ENCODE measurements at regions not wholly inside any gene's neighbourhood (a gene's known extent, or its start where the extent isn't known, plus 50 kb on each side); places are given as distances from the start of the nearest gene placed in this dataset.

GRCh38 chr7:108735814-108736213 is 166.1 kb downstream of the DNAJB9 start:
- no peak overlapping the region for H3K4me2 ChIP-seq (ENCODE audit: low read length)
- no peak overlapping the region for H3K4me3 ChIP-seq (ENCODE audit: low read length)
- H3K9ac ChIP-seq (ENCODE audit: low read length) = no peak overlapping the region
- no peaks in the 10 kb centered on the region for H3F3A ChIP-seq (ENCODE audit: low read length, unreplicated experiment)
- ChIA-PET POLR2A (ENCODE audit: unreplicated experiment) (no interaction called here), CTCF (no interaction called here)
- DNase-seq (no peak), ATAC-seq (no peak)
- intact Hi-C loops (cut with micrococcal nuclease) = no loop called here
- TF ChIP-seq EZH2phosphoT487 (IDR thresholded peaks at IDR 0.05; ENCODE audit: borderline replicate concordance, low read length) = no peak
- TF ChIP-seq CTCF (conservative IDR thresholded peaks at IDR 0.05; ENCODE audit: low read depth, low read length) = no peak
- no peak for TF ChIP-seq EZH2 (IDR thresholded peaks at IDR 0.05; ENCODE audit: low read length, unreplicated experiment)
- BruUV-seq (replicated peaks) = no TSS peak
- H3K4me1 ChIP-seq (ENCODE audit: insufficient read depth, low read length) = no peaks in the 10 kb centered on the region
- H4K20me1 ChIP-seq (ENCODE audit: low read length) = no peaks in the 10 kb centered on the region
- no peaks in the 10 kb centered on the region for H3K9me3 ChIP-seq (ENCODE audit: low read length)
- H3K27ac ChIP-seq (ENCODE audit: low read length) = no peak overlapping the region
- H3K9me2 ChIP-seq (replicated peaks; ENCODE audit: low read length) = no peaks in the 10 kb centered on the region
- no peak overlapping the region for H2AFZ ChIP-seq (ENCODE audit: low read length)
- H3K79me2 ChIP-seq (ENCODE audit: low read length) = no peaks in the 10 kb centered on the region
- no peaks in the 10 kb centered on the region for H3K36me3 ChIP-seq (ENCODE audit: low read depth, low read length)
- H3K27me3 ChIP-seq (ENCODE audit: low read length) = peaks cover 6% of the 10 kb centered on the region; the same call in 1 of the 2 replicates

- TF ChIP-seq CTCF (conservative IDR thresholded peaks at IDR 0.05; ENCODE audit: low read depth, low read length) (no peak), EZH2 (IDR thresholded peaks at IDR 0.05; ENCODE audit: low read length, unreplicated experiment) (no peak), EZH2phosphoT487 (IDR thresholded peaks at IDR 0.05; ENCODE audit: borderline replicate concordance, low read length) (no peak)
- H3K79me2 ChIP-seq (ENCODE audit: low read length) = no peaks in the 10 kb centered on the region
- DNase-seq (no peak), ATAC-seq (no peak)
- no peaks in the 10 kb centered on the region for H3K9me3 ChIP-seq (ENCODE audit: low read length)
- H3K4me3 ChIP-seq (ENCODE audit: low read length) = no peak overlapping the region
- no peaks in the 10 kb centered on the region for H3K9me2 ChIP-seq (replicated peaks; ENCODE audit: low read length)
- H3K36me3 ChIP-seq (ENCODE audit: low read depth, low read length) = no peaks in the 10 kb centered on the region
- H3K4me1 ChIP-seq (ENCODE audit: insufficient read depth, low read length) = no peaks in the 10 kb centered on the region
- no peaks in the 10 kb centered on the region for H3F3A ChIP-seq (ENCODE audit: low read length, unreplicated experiment)
- H2AFZ ChIP-seq (ENCODE audit: low read length) = no peak overlapping the region
- H3K27me3 ChIP-seq (ENCODE audit: low read length) = peaks cover 6% of the 10 kb centered on the region; the same call in 1 of the 2 replicates
- BruUV-seq (replicated peaks) = no TSS peak
- CTCF ChIA-PET = no interaction called here
- POLR2A ChIA-PET (ENCODE audit: unreplicated experiment) = no interaction called here
- intact Hi-C loops (cut with micrococcal nuclease) = no loop called here
- no peaks in the 10 kb centered on the region for H4K20me1 ChIP-seq (ENCODE audit: low read length)
- H3K27ac ChIP-seq (ENCODE audit: low read length) = no peak overlapping the region
- no peak overlapping the region for H3K4me2 ChIP-seq (ENCODE audit: low read length)
- H3K9ac ChIP-seq (ENCODE audit: low read length) = no peak overlapping the region
These were observed 166.7 kb downstream of the DNAJB9 start for GRCh38 chr7:108736221-108736891.

DNA sequence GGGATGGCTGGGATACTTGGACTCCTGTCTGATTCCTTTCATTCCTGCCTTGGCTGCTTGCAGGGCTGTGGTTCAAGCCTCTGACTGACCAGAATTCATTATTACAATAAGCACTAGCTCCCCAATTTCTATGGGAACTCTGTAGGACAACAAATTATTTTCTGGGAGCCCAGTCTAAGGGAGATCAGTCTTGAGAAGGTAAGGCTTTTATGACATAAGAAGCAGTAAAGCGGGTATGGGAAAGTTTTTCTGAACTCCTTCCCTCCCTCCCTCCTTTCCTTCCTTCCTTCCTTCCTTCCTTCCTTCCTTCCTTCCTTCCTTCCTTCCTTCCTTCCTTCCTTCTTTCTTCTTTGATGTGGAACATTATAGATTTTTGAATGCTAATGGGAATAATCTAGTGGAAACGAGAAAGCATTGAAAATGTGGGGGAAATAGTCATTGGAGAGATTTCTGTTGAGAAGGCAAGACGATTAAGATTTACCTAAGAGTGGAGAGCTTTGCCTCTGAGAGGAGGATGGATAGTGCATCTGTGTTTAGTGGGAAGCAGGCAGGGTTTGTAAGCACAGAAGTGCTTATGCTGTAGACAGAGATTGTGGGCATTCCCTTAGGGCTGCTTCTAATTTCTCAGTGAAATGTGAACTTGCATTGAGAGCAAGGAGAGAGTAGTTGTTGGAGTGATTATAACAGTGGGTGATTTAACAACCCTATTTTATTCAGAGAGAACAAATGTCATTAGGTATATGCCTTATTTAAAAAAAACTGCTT is 201.5 kb downstream of the DNAJB9 start:
- Histone ChIP-seq H3K36me3 (ENCODE audit: low read depth, low read length) (no peaks in the 10 kb centered on the region), H3K79me2 (ENCODE audit: low read length) (no peaks in the 10 kb centered on the region), H3K9me2 (replicated peaks; ENCODE audit: low read length) (no peaks in the 10 kb centered on the region), H3K27me3 (ENCODE audit: low read length) (no peaks in the 10 kb centered on the region), H3K9me3 (ENCODE audit: low read length) (no peaks in the 10 kb centered on the region), H3K4me3 (ENCODE audit: low read length) (no peak overlapping the region), H3K4me2 (ENCODE audit: low read length) (no peak overlapping the region), H3K27ac (ENCODE audit: low read length) (no peak overlapping the region), H2AFZ (ENCODE audit: low read length) (no peak overlapping the region), H3F3A (ENCODE audit: low read length, unreplicated experiment) (no peaks in the 10 kb centered on the region), H3K9ac (ENCODE audit: low read length) (no peak overlapping the region), H3K4me1 (ENCODE audit: insufficient read depth, low read length) (no peaks in the 10 kb centered on the region), H4K20me1 (ENCODE audit: low read length) (no peaks in the 10 kb centered on the region)
- no peak for ATAC-seq
- ChIA-PET CTCF (no interaction called here), POLR2A (ENCODE audit: unreplicated experiment) (no interaction called here)
- TF ChIP-seq CTCF (conservative IDR thresholded peaks at IDR 0.05; ENCODE audit: low read depth, low read length) = no peak
- no peak for TF ChIP-seq EZH2 (IDR thresholded peaks at IDR 0.05; ENCODE audit: low read length, unreplicated experiment)
- no peak for TF ChIP-seq EZH2phosphoT487 (IDR thresholded peaks at IDR 0.05; ENCODE audit: borderline replicate concordance, low read length)
- intact Hi-C loops (cut with micrococcal nuclease) = no loop called here
- no TSS peak for BruUV-seq (replicated peaks)
- DNase-seq = no peak

Measured in PC-3 (cell line).